ENCODE measurements at regions not wholly inside any gene's neighbourhood (a gene's known extent, or its start where the extent isn't known, plus 50 kb on each side); places are given as distances from the start of the nearest gene placed in this dataset.
A peak's percentile ranks its signal among the peaks of the same experiment; 100 is the strongest.

DNA sequence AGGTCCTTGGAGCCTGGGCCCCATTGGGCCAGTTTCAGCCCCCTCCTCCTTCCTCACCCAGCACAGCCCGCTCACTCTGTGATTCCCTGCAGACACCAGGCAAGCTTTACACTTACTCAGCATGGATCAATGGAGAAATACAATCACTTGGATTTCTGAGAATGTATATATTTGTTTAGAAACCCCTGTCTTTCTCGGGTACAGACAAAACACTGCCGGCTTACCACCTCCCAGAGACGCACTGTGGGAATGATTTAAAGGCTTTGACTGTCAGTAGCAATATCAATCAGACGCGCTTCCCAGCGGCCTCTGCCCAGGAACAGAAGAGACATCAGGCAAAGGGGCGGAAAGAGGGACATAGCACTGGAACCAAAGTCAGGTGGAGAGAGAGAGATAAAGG is 186.5 kb downstream of the MAFB start:
- no peaks in the 10 kb centered on the region for H3K36me3 ChIP-seq (ENCODE audit: low read depth)
- intact Hi-C loops (cut with DNase I, micrococcal nuclease): no loop called here
- H3K4me1 ChIP-seq (ENCODE audit: low read depth): no peaks in the 10 kb centered on the region
- no peak for DNase-seq
- H3K4me3 ChIP-seq: no peak overlapping the region
- no peak for TF ChIP-seq CTCF (IDR thresholded peaks at IDR 0.05)
- no peak for ATAC-seq
- no peaks in the 10 kb centered on the region for H3K9me3 ChIP-seq

- no peak for TF ChIP-seq CTCF (IDR thresholded peaks at IDR 0.05)
- no peaks in the 10 kb centered on the region for H3K4me1 ChIP-seq (ENCODE audit: low read depth)
- ATAC-seq (no peak), DNase-seq (no peak)
- H3K36me3 ChIP-seq (ENCODE audit: low read depth): no peaks in the 10 kb centered on the region
- no peaks in the 10 kb centered on the region for H3K9me3 ChIP-seq
- H3K4me3 ChIP-seq: no peak overlapping the region
- intact Hi-C loops (cut with DNase I, micrococcal nuclease): no loop called here
Observed at GRCh38 chr20:40499391-40499790, 189.6 kb downstream of the MAFB start.

DNA sequence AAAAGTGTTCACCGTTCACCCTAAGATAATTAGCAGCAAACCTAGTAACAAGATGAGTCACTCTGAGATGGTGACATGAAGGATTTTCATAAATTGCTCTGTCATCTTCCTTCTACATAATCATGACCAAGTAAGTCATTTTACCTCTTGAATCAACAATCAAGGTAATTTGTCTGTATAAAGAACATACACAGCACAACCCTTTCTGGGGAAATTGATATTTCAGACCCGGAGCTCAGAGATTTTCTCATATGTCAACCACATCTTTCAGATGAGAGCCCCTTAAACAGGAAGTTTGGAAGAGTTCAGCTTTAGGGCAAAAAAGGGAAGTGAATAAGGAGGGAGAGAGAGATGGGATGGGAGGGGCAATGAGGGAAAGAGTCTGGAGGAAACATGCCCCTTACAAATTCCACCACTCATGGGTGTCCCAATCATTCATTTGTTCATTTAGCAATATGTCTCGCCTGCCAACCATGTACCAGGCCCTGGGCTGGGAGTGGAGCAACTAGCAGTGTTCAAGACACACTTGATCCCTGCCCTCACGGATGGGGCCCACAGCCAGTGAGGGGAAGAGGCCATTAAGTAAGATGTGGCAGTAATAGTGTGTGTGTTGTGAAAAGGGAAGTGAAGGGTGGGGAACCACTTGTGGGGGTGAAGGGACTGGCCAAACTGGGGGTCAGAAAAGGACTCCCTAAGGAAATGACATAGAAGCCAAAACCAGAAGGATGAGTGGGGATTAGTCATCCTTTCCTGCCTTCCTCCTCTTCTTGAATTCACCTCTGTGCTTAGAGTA is 190.9 kb downstream of the MAFB start:
- Histone ChIP-seq H3K9me3 (no peaks in the 10 kb centered on the region), H3K36me3 (ENCODE audit: low read depth) (no peaks in the 10 kb centered on the region), H3K4me1 (ENCODE audit: low read depth) (no peaks in the 10 kb centered on the region), H3K4me3 (no peak overlapping the region)
- no peak for TF ChIP-seq CTCF (IDR thresholded peaks at IDR 0.05)
- DNase-seq (peak in 1 of 3 donors; percentile 53), ATAC-seq (peak; percentile 54)
- intact Hi-C loops (cut with DNase I, micrococcal nuclease): no loop called here

DNA sequence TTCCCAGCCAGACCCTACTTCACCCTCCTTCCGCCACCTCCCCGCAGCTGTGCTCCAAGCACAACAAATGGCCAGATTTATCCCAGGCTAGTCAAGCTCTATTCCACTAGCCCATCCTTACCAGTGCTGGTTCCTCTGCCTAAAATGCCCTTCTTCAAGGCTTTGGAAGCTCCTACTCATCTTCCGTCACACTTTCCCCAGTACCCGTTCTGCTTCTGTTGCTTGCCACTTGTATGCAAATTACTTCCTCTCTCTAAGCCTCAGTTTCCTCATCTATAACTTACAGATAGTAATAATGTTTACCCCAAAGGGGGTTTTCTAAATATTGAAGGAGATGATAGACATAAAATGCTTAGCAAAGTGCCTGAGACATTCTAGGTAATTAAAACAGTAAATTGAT is 193.1 kb downstream of the MAFB start:
- intact Hi-C loops (cut with DNase I, micrococcal nuclease): no loop called here
- H3K4me3 ChIP-seq: no peak overlapping the region
- H3K4me1 ChIP-seq (ENCODE audit: low read depth): no peaks in the 10 kb centered on the region
- no peaks in the 10 kb centered on the region for H3K9me3 ChIP-seq
- DNase-seq: no peak
- ATAC-seq: no peak
- no peaks in the 10 kb centered on the region for H3K36me3 ChIP-seq (ENCODE audit: low read depth)
- no peak for TF ChIP-seq CTCF (IDR thresholded peaks at IDR 0.05)

GRCh38 chr20:40494248-40494647 is 194.8 kb downstream of the MAFB start:
- TF ChIP-seq CTCF (IDR thresholded peaks at IDR 0.05): no peak
- intact Hi-C loops (cut with DNase I, micrococcal nuclease): no loop called here
- no peak overlapping the region for H3K4me3 ChIP-seq
- peak; percentile 26 for ATAC-seq
- no peaks in the 10 kb centered on the region for H3K9me3 ChIP-seq
- DNase-seq: peak; percentile 30 to 53 (median 47)
- H3K4me1 ChIP-seq (ENCODE audit: low read depth): no peaks in the 10 kb centered on the region
- H3K36me3 ChIP-seq (ENCODE audit: low read depth): no peaks in the 10 kb centered on the region
